ENCODE measurements at regions not wholly inside any gene's neighbourhood (a gene's known extent, or its start where the extent isn't known, plus 50 kb on each side); places are given as distances from the start of the nearest gene placed in this dataset.

DNA sequence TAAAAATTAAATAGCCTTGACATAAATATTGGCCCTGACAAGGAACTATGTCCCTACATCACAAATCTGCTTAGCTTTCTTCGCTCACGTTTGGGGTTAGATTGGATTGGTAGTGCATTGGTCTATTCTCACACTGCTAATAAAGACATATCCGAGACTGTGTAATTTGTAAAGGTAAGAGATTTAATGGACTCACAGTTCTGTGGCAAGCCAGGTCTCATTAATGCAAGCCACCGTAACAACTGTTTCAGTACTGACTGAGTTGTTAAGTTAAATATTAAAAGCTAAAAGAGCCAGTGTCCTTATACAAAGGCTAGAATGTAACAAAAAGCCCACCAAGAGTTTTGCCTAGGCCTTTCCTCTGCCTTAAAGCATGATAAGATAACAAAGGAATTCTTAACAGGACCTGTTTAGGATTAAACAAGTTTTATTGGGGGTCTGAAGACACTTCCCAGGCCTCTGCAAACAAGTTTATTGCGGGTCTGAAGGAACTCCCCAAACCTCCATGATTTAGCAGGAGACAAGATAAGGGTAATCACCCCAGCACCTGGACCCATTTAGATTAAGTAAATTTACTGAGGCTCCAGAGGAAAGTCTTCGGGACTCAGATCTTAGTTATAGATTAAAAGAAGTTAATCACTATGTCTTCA is 88.2 kb upstream of the PTGDR start:
- TF ChIP-seq NANOG (IDR thresholded peaks at IDR 0.05; ENCODE audit: borderline replicate concordance), result no peak
- TF ChIP-seq ZNF114 (CRISPR knock-in tag; IDR thresholded peaks at IDR 0.05), result no peak
- no peak for TF ChIP-seq STAT1 (IDR thresholded peaks at IDR 0.05; ENCODE audit: unreplicated experiment)
- TF ChIP-seq, protein P1, sequence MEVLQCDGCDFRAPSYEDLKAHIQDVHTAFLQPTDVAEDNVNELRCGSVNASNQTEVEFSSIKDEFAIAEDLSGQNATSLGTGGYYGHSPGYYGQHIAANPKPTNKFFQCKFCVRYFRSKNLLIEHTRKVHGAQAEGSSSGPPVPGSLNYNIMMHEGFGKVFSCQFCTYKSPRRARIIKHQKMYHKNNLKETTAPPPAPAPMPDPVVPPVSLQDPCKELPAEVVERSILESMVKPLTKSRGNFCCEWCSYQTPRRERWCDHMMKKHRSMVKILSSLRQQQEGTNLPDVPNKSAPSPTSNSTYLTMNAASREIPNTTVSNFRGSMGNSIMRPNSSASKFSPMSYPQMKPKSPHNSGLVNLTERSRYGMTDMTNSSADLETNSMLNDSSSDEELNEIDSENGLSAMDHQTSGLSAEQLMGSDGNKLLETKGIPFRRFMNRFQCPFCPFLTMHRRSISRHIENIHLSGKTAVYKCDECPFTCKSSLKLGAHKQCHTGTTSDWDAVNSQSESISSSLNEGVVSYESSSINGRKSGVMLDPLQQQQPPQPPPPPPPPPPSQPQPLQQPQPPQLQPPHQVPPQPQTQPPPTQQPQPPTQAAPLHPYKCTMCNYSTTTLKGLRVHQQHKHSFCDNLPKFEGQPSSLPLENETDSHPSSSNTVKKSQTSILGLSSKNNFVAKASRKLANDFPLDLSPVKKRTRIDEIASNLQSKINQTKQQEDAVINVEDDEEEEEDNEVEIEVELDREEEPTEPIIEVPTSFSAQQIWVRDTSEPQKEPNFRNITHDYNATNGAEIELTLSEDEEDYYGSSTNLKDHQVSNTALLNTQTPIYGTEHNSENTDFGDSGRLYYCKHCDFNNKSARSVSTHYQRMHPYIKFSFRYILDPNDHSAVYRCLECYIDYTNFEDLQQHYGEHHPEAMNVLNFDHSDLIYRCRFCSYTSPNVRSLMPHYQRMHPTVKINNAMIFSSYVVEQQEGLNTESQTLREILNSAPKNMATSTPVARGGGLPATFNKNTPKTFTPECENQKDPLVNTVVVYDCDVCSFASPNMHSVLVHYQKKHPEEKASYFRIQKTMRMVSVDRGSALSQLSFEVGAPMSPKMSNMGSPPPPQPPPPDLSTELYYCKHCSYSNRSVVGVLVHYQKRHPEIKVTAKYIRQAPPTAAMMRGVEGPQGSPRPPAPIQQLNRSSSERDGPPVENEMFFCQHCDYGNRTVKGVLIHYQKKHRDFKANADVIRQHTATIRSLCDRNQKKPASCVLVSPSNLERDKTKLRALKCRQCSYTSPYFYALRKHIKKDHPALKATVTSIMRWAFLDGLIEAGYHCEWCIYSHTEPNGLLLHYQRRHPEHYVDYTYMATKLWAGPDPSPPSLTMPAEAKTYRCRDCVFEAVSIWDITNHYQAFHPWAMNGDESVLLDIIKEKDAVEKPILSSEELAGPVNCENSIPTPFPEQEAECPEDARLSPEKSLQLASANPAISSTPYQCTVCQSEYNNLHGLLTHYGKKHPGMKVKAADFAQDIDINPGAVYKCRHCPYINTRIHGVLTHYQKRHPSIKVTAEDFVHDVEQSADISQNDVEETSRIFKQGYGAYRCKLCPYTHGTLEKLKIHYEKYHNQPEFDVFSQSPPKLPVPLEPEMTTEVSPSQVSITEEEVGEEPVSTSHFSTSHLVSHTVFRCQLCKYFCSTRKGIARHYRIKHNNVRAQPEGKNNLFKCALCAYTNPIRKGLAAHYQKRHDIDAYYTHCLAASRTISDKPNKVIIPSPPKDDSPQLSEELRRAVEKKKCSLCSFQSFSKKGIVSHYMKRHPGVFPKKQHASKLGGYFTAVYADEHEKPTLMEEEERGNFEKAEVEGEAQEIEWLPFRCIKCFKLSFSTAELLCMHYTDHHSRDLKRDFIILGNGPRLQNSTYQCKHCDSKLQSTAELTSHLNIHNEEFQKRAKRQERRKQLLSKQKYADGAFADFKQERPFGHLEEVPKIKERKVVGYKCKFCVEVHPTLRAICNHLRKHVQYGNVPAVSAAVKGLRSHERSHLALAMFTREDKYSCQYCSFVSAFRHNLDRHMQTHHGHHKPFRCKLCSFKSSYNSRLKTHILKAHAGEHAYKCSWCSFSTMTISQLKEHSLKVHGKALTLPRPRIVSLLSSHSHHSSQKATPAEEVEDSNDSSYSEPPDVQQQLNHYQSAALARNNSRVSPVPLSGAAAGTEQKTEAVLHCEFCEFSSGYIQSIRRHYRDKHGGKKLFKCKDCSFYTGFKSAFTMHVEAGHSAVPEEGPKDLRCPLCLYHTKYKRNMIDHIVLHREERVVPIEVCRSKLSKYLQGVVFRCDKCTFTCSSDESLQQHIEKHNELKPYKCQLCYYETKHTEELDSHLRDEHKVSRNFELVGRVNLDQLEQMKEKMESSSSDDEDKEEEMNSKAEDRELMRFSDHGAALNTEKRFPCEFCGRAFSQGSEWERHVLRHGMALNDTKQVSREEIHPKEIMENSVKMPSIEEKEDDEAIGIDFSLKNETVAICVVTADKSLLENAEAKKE (CRISPR knock-in tag; IDR thresholded peaks at IDR 0.05), result no peak
- TF ChIP-seq ZNF331 (CRISPR knock-in tag; IDR thresholded peaks at IDR 0.05; ENCODE audit: low read depth), result no peak
- TF ChIP-seq, protein P2, sequence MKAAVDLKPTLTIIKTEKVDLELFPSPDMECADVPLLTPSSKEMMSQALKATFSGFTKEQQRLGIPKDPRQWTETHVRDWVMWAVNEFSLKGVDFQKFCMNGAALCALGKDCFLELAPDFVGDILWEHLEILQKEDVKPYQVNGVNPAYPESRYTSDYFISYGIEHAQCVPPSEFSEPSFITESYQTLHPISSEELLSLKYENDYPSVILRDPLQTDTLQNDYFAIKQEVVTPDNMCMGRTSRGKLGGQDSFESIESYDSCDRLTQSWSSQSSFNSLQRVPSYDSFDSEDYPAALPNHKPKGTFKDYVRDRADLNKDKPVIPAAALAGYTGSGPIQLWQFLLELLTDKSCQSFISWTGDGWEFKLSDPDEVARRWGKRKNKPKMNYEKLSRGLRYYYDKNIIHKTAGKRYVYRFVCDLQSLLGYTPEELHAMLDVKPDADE (IDR thresholded peaks at IDR 0.05), result no peak
- TF ChIP-seq EZH2 (IDR thresholded peaks at IDR 0.05; ENCODE audit: low read depth, unreplicated experiment), result no peak
- no peak for TF ChIP-seq JUNB (IDR thresholded peaks at IDR 0.05; ENCODE audit: unreplicated experiment)
- no peak for TF ChIP-seq CREB1 (CRISPR knock-in tag; IDR thresholded peaks at IDR 0.05; ENCODE audit: low read depth)
- TF ChIP-seq, protein P3, sequence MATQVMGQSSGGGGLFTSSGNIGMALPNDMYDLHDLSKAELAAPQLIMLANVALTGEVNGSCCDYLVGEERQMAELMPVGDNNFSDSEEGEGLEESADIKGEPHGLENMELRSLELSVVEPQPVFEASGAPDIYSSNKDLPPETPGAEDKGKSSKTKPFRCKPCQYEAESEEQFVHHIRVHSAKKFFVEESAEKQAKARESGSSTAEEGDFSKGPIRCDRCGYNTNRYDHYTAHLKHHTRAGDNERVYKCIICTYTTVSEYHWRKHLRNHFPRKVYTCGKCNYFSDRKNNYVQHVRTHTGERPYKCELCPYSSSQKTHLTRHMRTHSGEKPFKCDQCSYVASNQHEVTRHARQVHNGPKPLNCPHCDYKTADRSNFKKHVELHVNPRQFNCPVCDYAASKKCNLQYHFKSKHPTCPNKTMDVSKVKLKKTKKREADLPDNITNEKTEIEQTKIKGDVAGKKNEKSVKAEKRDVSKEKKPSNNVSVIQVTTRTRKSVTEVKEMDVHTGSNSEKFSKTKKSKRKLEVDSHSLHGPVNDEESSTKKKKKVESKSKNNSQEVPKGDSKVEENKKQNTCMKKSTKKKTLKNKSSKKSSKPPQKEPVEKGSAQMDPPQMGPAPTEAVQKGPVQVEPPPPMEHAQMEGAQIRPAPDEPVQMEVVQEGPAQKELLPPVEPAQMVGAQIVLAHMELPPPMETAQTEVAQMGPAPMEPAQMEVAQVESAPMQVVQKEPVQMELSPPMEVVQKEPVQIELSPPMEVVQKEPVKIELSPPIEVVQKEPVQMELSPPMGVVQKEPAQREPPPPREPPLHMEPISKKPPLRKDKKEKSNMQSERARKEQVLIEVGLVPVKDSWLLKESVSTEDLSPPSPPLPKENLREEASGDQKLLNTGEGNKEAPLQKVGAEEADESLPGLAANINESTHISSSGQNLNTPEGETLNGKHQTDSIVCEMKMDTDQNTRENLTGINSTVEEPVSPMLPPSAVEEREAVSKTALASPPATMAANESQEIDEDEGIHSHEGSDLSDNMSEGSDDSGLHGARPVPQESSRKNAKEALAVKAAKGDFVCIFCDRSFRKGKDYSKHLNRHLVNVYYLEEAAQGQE (IDR thresholded peaks at IDR 0.05; ENCODE audit: unreplicated experiment), result no peak
- TF ChIP-seq EZH2phosphoT487 (IDR thresholded peaks at IDR 0.05; ENCODE audit: unreplicated experiment), result no peak
- TF ChIP-seq POLR2AphosphoS5 (IDR thresholded peaks at IDR 0.05; ENCODE audit: low read depth), result no peak
- TF ChIP-seq, protein P4, sequence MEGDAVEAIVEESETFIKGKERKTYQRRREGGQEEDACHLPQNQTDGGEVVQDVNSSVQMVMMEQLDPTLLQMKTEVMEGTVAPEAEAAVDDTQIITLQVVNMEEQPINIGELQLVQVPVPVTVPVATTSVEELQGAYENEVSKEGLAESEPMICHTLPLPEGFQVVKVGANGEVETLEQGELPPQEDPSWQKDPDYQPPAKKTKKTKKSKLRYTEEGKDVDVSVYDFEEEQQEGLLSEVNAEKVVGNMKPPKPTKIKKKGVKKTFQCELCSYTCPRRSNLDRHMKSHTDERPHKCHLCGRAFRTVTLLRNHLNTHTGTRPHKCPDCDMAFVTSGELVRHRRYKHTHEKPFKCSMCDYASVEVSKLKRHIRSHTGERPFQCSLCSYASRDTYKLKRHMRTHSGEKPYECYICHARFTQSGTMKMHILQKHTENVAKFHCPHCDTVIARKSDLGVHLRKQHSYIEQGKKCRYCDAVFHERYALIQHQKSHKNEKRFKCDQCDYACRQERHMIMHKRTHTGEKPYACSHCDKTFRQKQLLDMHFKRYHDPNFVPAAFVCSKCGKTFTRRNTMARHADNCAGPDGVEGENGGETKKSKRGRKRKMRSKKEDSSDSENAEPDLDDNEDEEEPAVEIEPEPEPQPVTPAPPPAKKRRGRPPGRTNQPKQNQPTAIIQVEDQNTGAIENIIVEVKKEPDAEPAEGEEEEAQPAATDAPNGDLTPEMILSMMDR (conservative IDR thresholded peaks at IDR 0.05; ENCODE audit: low read depth in 2 of 2), result no peak
- no peaks in the 10 kb centered on the region for H3K4me1 Mint-ChIP-seq

More for the DNA sequence above, 88.2 kb upstream of the PTGDR start:
- Histone ChIP-seq H3K79me2 (replicated peaks; ENCODE audit: insufficient read depth) (no peaks in the 10 kb centered on the region), H3K4me2 (no peak overlapping the region), H3F3A (replicated peaks; ENCODE audit: low read depth) (no peaks in the 10 kb centered on the region), H3K27ac (ENCODE audit: low read depth) (no peak overlapping the region), H2AFZ (no peak overlapping the region), H3K27me3 (ENCODE audit: insufficient read depth) (no peaks in the 10 kb centered on the region), H3K4me3 (no peak overlapping the region), H3K4me1 (ENCODE audit: insufficient read depth) (no peaks in the 10 kb centered on the region), H4K20me1 (replicated peaks; ENCODE audit: insufficient read depth) (no peaks in the 10 kb centered on the region), H3K36me3 (ENCODE audit: insufficient read depth) (no peaks in the 10 kb centered on the region), H3K9me2 (ENCODE audit: insufficient read depth) (peaks cover 12% of the 10 kb centered on the region; the same call in 1 of the 2 replicates)
- peaks cover 52% of the 10 kb centered on the region for H3K9me3 Mint-ChIP-seq
- DNase-seq (ENCODE audit: low spot score) (no peak), ATAC-seq (no peak)
- H3K36me3 Mint-ChIP-seq (ENCODE audit: low read depth), result peaks cover 21% of the 10 kb centered on the region
- H3K27ac Mint-ChIP-seq, result no peak overlapping the region
- no peaks in the 10 kb centered on the region for H3K27me3 Mint-ChIP-seq (ENCODE audit: insufficient read depth, low read depth, poor library complexity)
- H3K4me3 Mint-ChIP-seq, result no peak overlapping the region

Data from GM23338 (cell line).